DOHH2 (cell line): ENCODE measurements at regions not wholly inside any gene's neighbourhood (a gene's known extent, or its start where the extent isn't known, plus 50 kb on each side); places are given as distances from the start of the nearest gene placed in this dataset.

Experiments used
- H3F3A ChIP-seq: fragments of 200-600 bp; sonication (generic), shearing (Covaris generic); 2 replicates; pipeline ENCODE4 v1.6.0; 2016; ENCODE audit warnings: antibody characterized with exemption, mild to moderate bottlenecking; ENCODE audit not compliant: control insufficient read depth, insufficient read depth
- H3K27ac ChIP-seq: fragments of 200-600 bp; sonication (generic); 2 replicates; pipeline ENCODE4 v1.5.1; 2014; ENCODE audit warnings: low read depth, mild to moderate bottlenecking, low read length, moderate library complexity
- H3K27me3 ChIP-seq: fragments of 200-600 bp; sonication (generic); 2 replicates; pipeline ENCODE4 v1.6.1; 2014; ENCODE audit warnings: mild to moderate bottlenecking, low read length, mixed read lengths; ENCODE audit not compliant: control insufficient read depth
- H3K36me3 ChIP-seq: fragments of 200-600 bp; sonication (generic); 2 replicates; pipeline ENCODE4 v1.6.1; 2014; ENCODE audit warnings: mild to moderate bottlenecking, low read length, moderate library complexity, mixed read lengths; ENCODE audit not compliant: control insufficient read depth
- H3K4me1 ChIP-seq: fragments of 200-600 bp; sonication (generic); 2 replicates; pipeline ENCODE4 v1.6.1; 2014; ENCODE audit warnings: mild to moderate bottlenecking, low read length, mixed read lengths; ENCODE audit not compliant: control insufficient read depth
- H3K4me2 ChIP-seq: fragments of 200-600 bp; sonication (generic); 2 replicates; pipeline ENCODE4 v1.6.0; 2014; ENCODE audit warnings: mild to moderate bottlenecking, low read length, moderate library complexity
- H3K4me3 ChIP-seq: fragments of 200-600 bp; sonication (generic); 2 replicates; pipeline ENCODE4 v1.5.1; 2014; ENCODE audit warnings: mild to moderate bottlenecking, low read length, mixed read lengths
- H3K79me2 ChIP-seq: fragments of 200-600 bp; sonication (generic); 2 replicates; pipeline ENCODE4 v1.6.1; 2014; ENCODE audit warnings: mild to moderate bottlenecking, low read length, mixed read lengths; ENCODE audit not compliant: control insufficient read depth
- H3K9me2 ChIP-seq: fragments of 200-600 bp; sonication (generic); replicated peaks from 2 replicates; pipeline ENCODE4 v1.6.1; 2014; ENCODE audit warnings: mild to moderate bottlenecking, low read length, mixed read lengths; ENCODE audit not compliant: control insufficient read depth
- H3K9me3 ChIP-seq: fragments of 200-600 bp; sonication (generic); 2 replicates; pipeline ENCODE4 v1.6.1; 2014; ENCODE audit warnings: antibody characterized with exemption, low read length, mixed read lengths; ENCODE audit not compliant: control insufficient read depth, insufficient read depth
- H4K20me1 ChIP-seq: fragments of 200-600 bp; sonication (generic); 2 replicates; pipeline ENCODE4 v1.6.0; 2014; ENCODE audit warnings: low read depth, mild to moderate bottlenecking, antibody characterized with exemption, low read length, moderate library complexity; ENCODE audit not compliant: control insufficient read depth, insufficient read depth
- CTCF ChIP-seq: fragments of 200-600 bp; sonication (generic); IDR thresholded peaks from one replicate; pipeline ENCODE4 v1.5.1; 2014; ENCODE audit warnings: antibody characterized with exemption, mild to moderate bottlenecking, low read depth, low read length; ENCODE audit not compliant: poor library complexity, severe bottlenecking
- EZH2phosphoT487 ChIP-seq: fragments of 200-600 bp; sonication (generic); IDR thresholded peaks from 2 replicates; pipeline ENCODE4 v1.6.1; 2017; ENCODE audit warnings: borderline replicate concordance, mild to moderate bottlenecking, antibody characterized with exemption, low read length, moderate library complexity, mixed read lengths

GRCh38 chr13:34640179-34640992, 301.7 kb upstream of the NBEA start:
- H3K4me3 ChIP-seq, result no peak overlapping the region
- H3K27ac ChIP-seq, result no peak overlapping the region
- TF ChIP-seq CTCF (no peak), EZH2phosphoT487 (no peak)
- H3K4me2 ChIP-seq, result no peak overlapping the region
- H3F3A ChIP-seq, result no peaks in the 10 kb centered on the region
- H3K36me3 ChIP-seq, result no peaks in the 10 kb centered on the region
- no peaks in the 10 kb centered on the region for H3K9me2 ChIP-seq
- H3K79me2 ChIP-seq, result no peaks in the 10 kb centered on the region
- no peaks in the 10 kb centered on the region for H4K20me1 ChIP-seq
- H3K9me3 ChIP-seq, result no peaks in the 10 kb centered on the region
- no peaks in the 10 kb centered on the region for H3K27me3 ChIP-seq
- H3K4me1 ChIP-seq, result no peaks in the 10 kb centered on the region

- no peaks in the 10 kb centered on the region for H3K9me2 ChIP-seq
- H3K79me2 ChIP-seq, result no peaks in the 10 kb centered on the region
- H3K27me3 ChIP-seq, result no peaks in the 10 kb centered on the region
- no peaks in the 10 kb centered on the region for H3F3A ChIP-seq
- no peaks in the 10 kb centered on the region for H3K36me3 ChIP-seq
- H3K4me3 ChIP-seq, result no peak overlapping the region
- TF ChIP-seq CTCF (no peak), EZH2phosphoT487 (no peak)
- H3K4me1 ChIP-seq, result no peaks in the 10 kb centered on the region
- no peak overlapping the region for H3K4me2 ChIP-seq
- H4K20me1 ChIP-seq, result no peaks in the 10 kb centered on the region
- H3K27ac ChIP-seq, result no peak overlapping the region
- no peaks in the 10 kb centered on the region for H3K9me3 ChIP-seq
Observed at GRCh38 chr13:34640993-34641330, 301.1 kb upstream of the NBEA start.

- Histone ChIP-seq H3K27ac (no peak overlapping the region), H3K9me2 (no peaks in the 10 kb centered on the region), H3F3A (no peaks in the 10 kb centered on the region), H3K4me1 (no peaks in the 10 kb centered on the region), H3K9me3 (no peaks in the 10 kb centered on the region), H3K36me3 (no peaks in the 10 kb centered on the region), H4K20me1 (no peaks in the 10 kb centered on the region), H3K4me2 (no peak overlapping the region), H3K4me3 (no peak overlapping the region), H3K79me2 (no peaks in the 10 kb centered on the region), H3K27me3 (no peaks in the 10 kb centered on the region)
- no peak for TF ChIP-seq EZH2phosphoT487
- no peak for TF ChIP-seq CTCF
Observed at GRCh38 chr13:34647379-34648150, 294.5 kb upstream of the NBEA start.
